GM21367 (cell line): ENCODE measurements at regions not wholly inside any gene's neighbourhood (a gene's known extent, or its start where the extent isn't known, plus 50 kb on each side); places are given as distances from the start of the nearest gene placed in this dataset.
"Not testable (repeated sequence)": the region's sequence is repeated elsewhere in the genome, so short reads cannot be mapped to it uniquely, and the experiment has no call there.

ENCODE experiments used
- ATAC-seq: cut with Tn5 transposase; IDR thresholded peaks from one replicate; pipeline ENCODE4 v1.9.1; 2021; ENCODE audit not compliant: unreplicated experiment

DNA sequence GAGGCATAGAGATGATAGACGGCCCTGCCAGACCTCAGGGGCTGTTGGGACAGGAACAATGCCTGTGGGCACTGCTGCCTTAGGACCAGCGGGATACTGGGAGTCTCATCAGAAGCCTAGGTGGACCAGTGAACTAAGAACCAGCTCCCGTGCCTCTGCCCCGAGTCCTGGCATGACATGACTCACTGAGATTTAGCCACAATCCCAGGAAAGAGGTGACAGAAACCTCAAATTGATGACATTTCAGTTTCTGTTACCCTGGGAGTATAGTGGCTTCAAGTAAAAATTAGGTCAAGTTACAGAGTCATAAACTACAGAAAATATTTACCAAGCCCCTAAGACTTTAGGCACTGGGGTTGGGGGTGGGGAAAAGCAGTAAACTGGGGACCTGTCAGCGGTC lies 74.6 kb upstream of the GADD45A start:
- ATAC-seq = no peak

DNA sequence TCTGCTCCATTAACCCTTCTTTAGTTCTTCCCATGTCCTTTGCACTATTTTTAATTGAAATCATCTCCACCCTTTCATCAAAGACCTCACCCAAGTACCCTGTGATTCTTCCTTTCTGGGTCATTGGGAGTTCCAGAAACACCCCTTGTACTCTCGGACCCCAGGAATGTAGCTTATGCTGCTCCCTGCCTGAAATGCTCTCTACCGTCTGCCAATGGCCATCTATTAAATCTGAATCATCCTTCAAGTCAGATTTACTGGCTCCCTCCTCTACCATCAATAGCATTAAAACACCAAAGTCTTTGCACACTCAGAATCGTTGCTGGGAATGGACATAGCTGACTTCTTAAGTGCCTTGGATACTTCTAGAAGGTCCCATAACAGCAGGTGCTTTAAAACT lies 73.2 kb upstream of the GADD45A start:
- no peak for ATAC-seq

DNA sequence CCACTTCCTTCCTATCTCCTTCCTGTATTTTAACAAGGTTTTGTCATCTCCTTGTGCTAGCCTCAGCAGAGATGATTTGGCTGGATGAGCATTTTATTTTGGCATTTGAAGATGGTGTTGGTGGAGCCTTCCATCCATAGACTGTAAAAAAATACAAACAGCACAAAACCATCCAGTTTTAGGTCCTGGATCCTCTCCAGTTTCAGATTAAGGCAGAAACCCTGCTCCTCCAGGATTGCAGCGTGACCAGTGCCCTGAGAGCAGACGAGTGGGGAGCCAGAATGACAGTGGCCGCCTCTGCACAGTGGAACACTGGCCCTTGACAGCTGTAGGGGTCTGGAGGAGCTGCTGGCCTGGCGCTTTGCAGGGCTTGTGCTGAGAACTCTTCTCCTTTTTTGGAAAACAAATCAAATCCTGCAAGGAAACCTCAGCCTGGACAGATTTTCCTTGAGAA lies 72.2 kb upstream of the GADD45A start:
- ATAC-seq = no peak

DNA sequence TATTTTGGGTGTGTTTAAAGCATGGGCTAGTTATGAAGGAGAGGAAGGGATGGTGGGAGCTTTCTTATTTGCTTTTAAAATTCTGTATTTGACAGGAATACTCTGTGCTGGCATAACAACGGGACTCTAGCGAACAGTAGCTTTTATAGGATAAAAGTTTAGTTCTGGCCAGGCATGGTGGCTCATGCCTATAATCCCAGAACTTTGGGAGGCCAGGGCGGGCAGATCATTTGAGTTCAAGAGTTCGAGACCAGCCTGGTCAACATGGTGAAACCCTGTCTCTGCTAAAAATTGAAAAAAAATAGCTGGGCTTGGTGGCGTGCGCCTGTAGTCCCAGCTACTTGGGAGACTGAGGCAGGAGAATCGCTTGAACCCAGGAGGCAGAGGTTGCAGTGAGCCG lies 71.5 kb upstream of the GADD45A start:
- not testable (repeated sequence) for ATAC-seq

DNA sequence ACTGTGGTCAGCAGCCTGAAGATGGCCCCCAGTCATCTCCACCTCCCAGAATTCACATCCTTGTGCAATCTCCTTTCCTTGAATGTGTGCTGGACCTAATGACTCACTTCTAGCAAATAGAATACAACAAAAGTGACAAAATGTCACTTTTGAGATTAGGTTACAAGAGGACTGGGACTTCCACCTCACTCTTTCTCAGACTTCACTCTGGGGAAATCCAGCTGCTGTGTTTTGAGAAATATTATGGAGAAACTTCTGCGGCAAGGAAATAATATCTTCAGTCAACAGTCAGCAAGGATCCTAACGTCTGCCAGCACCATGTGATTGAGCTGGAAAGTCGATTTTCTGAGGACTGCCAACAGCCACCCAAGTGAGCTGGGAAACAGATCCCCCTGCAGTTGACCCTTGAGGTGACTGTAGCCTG lies 70.5 kb upstream of the GADD45A start:
- no peak for ATAC-seq

DNA sequence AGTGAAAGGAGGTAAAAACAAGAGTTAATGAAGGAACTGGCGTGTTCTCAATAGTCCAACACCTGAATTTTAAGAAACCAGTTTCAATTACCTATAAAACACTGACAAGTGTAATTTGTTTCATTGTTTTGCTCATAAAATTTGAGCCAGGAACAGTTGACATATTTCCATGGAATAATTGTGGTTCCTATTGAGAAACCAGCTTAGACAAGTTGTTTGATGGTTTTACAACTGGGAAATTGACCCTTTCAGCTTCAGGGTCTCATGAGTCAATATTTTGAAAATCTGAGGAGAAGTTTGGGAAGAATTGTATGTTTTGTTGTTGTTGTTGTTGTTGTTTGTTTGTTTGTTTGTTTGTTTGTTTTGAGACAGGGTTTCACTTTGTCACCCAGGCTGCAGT lies 69.1 kb upstream of the GADD45A start:
- no peak for ATAC-seq

DNA sequence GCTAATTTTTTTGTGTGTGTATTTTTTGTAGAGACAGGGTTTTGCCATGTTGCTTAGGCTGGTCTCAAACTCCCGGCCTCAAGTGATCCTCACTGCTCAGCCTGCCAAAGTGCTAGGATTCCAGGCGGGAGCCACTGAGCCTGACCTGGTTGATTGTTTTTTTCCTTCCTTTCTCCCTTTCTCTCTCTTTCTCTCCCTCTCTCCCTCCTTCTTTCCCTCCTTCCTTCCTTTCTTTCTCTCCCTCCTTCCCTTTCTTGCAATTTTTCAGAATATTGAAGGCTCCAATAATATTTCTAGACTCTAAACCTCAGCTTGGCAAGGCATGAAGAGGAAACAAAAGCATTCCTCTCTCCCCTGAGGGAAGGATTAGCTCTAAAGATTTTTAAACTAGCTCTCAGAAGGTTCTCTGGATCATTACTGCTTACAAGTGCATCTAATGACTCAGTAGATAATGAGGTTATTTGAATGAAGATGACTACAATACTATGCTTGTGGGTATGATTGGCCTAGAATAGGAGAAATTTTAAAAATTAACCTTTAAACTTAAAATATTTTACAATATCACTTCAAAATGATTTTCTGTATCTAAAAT lies 68.5 kb upstream of the GADD45A start:
- no peak for ATAC-seq

DNA sequence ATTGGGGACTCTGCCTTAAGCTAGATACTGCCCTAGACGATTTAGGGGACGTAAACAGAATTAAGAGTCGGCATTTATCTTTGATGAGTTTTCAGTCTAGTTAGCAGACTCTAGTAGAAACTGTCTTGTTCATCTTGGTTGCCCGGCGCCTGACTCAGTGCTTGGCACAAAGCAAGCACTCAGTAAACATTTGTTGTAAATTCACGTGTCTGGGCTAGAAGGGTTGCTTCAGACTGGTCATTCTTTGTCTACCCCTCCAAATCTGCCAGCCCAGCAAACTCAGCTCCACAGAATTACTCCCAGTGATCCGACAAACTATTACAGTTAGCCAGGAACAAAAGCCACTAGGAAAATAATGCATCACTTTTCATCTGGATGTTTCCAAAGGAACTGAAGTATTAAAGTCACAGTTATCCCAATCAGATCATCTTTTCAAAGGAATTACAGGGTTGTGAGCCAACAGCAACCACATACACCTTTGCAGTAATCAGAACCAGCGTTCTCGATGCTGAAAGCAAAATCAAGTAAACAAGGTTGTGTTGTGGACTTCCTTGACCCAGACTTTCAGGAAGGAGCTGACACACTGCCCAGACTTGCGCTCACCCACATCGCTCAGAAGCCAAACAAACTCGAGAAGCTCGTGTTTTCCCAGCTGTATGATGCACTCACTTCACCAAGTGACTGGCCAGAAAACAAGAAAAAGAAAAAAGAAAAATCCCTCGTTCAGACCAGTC lies 66.5 kb upstream of the GADD45A start:
- no peak for ATAC-seq

DNA sequence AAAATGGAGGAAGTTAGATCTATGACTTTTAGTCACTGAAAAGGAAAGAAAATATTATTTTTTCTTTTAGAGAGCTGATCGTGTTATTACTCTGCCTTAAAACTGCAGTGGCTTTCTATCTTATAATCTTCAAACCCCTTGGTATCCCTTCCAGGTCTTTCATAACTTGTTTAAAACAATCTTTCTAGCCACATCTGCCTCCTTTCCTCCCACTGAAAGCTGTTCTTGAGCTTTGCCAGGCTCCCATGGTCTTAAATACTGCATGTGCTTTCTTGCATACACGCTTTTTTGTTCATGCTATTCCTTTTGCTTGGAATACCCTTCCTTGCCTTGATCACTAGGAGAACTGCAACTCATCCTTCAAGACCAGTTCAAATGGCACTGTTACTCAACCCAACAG lies 65.9 kb upstream of the GADD45A start:
- no peak for ATAC-seq

DNA sequence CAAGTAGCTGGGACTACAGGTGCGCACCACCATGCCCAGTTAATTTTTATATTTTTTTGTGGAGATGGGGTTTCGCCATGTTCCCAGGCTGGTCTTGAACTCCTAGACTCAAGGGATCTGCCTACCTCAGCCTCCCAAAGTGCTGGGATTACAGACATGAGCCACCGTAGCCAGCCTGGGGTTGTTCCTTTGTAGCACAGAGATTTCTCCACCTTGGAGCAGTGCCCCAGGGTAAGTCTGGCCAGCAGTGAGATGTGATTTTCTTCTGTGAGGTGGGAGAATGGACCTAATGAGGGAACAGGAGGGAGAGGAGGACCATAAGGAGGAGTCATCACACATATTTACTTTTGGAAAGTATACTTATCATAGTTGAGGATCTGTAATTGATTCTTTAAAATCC lies 61.1 kb upstream of the GADD45A start:
- no peak for ATAC-seq

DNA sequence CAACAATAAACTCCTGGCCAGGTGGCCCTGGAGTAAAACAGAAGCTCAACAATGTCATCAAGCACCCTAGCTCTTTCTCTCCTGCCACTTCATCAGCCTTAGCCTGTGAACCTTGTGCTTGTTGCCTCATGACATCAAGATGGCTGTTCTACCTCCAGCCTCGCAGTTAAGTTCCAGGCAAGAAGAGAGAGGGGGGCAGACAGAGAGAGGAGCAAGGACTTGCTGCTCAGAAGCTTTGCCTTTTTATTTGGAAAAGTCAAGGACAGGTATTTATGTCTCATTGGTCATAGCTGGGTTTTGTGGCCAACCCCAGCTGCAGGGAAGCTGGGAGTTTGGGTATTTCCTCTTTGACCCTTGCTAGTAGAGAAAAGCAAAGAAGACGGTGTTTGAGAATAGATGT lies 60.3 kb upstream of the GADD45A start:
- ATAC-seq = no peak

DNA sequence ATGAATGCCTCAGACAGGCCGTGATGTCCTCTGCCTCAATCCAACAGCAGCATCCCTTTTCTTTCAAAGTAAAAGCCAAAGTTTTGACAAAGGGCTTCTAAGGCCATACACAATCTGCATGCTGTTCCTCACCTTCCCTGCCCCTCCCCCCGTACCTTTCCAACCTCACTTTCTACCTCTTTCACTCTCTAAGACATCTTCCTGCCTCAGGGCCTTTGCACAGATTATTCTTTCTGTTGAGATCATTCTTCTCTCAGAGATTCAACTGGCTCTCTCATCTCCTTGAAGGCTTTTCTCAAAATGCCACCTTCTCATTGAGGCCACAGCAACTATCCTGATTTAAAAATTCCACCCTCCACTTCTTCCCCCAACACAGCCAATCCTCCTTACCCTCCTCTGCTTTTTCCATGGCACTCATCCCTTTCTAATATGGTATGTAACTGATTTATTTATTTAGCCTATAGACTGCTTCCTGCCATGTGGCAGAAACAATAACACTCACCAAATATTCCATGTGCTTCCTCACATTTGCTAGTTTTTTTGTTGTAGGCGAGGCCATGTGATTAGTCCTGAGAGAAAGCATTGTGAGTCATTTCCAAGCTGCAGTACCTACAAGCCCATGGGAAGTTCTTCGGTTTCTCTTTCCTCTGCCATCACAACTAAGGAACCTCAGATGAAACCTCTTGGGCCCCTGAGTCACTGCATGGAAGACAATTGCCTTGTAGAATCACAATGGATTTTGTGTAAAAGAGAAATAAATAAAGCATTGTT lies 58.7 kb upstream of the GADD45A start:
- ATAC-seq = no peak

DNA sequence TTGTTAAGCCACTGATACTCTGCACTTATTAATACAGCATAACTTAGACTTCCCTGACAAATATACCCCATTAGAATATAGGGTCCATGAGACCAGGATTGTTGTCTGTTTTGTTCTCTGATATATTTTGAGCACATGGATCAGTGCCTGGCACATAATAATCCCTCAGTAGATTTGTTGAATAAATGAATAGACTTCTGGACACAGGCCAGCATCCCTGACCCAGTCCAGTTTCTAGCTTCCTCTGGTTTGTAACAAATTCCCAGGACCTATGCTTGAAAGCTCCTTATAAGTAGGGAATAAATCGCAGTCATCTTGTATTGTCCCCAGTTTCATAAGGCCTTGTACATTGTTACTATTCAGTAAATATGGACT lies 58.2 kb upstream of the GADD45A start:
- no peak for ATAC-seq

DNA sequence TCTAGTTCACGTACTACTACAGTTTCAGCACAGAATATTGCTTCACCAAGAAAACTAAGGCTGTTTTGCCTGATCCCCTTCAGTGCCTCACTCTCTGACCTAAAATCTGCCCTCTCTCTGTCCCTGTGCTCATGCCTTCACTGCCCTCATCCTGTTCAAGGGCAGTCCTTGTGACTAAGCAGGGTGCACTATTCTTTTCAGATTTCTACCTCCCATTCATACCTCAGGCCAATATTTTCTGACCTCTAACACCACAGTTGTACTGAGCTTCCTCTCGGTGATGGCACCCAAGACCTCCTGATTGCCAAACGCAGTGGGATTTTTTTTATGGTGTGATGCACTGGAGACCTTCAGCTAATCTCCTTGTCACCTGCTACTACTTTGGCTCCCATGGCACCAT lies 57.7 kb upstream of the GADD45A start:
- no peak for ATAC-seq

DNA sequence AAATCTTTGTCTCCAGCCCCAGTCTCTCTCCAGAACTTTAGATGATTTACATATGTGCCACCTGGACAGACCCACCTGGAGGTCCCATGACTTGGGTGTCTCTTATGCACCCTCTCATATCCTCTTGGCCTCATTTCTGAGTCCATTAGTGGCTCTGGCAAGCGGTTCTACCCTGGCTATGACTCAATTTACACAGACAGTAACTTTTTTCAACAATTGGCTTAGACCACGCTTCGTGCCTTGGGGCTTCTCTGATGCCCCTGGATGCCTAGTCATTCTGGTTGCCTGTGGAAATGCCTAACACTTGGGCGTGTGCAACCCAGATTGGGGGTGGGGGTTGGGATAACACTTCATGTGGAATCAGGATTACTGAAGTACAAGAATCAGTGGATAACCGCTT lies 57.1 kb upstream of the GADD45A start:
- ATAC-seq = no peak

DNA sequence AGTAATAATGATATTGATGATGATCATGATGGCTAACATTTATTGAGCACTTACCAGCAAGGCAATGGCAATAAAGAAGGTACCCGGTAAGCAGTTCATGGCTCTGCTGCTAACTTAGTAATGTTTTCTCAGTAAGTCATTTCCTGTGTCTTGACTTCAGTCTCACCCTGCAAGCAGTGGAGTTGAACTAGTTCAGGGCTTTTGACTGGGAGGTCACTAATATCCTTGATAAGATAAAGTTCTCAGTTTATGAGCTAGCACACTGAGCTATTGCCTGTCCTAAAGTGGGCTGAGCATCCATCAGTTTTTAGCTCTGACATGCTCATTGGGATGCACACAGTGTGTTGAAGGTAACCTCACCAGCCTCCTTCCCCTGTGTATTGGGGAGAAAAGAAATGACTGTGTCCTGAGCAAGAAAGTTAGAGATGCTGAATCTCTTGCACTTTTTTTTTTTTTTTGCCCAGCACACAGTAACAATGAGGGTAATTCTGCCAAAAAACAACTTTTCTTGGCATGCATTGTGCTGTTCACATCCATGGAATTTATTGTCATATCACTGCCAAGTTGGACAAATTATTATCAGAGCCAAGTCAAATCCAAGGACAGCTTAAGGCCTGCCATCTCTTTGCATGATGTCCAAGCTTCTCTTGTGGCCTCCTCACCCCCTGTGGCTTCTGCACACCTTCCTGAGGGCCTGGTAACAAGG lies 55.5 kb upstream of the GADD45A start:
- no peak for ATAC-seq

DNA sequence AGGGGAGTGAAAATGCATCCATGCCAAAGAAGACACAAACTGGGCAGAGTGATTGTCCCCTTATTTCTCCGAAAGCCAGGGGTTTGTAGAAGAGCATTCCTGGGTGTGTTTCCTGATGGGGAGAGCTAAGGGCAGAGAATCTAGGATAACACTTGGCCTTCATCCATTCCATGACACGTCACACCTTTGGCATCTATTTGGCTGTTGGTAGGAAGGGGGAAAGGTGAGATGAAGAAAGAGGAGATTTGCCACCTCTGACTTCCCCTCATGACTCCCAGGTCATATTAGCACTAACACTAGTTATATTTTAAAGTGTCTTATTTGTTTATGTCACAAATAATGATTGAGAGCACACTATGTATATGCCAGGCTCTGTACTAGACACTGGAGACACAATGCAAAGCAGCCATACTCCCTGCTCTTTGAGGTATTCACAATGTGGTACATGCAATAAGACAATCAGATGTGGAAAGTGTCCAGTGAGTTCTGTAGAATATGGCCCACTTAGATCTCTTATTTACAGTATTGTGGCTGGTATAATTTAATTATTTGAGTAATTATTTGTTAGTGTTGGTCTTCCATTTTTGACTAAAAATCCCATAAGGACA lies 54.5 kb upstream of the GADD45A start:
- no peak for ATAC-seq

DNA sequence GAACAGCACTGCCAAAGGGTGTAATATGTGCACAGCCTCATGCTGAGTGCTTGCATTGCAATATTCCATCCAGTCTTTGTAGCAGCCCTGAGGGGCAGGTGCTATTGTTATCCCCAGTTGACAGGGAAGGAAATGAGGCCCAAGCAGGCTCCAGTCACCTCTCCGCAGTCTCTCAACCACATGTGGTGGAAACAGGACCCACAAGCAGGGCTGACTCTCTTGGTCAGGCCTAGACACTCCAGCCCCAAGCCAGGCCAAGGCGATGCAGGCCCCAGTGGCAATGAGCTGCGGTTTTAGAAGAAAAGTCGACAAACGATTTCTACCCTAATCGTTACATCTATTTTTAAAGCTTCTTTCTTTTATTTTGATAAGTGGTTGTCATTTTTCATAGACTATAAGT lies 52.6 kb upstream of the GADD45A start:
- no peak for ATAC-seq

DNA sequence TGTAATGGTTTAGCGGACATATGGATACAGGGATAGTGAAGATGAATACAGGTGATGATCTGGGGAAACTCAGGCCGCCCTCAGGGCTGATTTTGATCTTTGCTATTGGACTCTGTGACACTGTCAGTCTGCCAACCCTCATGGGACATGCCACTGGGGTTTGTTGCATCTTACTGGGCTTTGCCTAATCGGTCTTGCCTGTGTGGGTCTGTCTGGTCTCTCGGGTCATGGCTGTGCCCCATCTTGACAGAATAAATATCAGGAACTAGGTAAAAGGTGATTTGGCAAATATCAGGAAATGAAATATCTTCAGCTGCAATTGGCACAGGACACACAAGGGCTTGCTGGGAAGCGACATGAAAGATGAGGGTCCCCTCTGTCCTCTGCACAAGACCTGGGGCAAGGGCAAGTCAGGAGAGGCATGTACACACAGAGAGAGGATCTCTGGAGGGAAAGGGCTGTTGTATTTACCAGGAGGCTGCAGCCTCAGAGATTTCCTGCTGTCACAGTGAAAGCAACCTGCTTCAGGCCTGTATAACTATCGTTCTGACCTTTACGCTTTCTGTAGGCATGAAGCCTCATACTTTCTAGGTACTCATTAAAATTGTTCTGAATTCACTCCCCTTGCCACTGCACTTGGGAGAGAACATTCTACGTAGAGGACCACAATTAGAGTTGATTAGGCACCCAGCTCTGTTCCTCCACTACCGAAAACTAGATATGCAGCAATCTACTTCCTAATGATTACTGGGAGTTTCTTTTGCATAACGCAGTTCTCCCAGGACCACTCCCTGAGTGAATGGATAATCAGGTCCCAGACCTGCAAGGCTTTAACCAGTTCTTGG lies 52.0 kb upstream of the GADD45A start:
- no peak for ATAC-seq

DNA sequence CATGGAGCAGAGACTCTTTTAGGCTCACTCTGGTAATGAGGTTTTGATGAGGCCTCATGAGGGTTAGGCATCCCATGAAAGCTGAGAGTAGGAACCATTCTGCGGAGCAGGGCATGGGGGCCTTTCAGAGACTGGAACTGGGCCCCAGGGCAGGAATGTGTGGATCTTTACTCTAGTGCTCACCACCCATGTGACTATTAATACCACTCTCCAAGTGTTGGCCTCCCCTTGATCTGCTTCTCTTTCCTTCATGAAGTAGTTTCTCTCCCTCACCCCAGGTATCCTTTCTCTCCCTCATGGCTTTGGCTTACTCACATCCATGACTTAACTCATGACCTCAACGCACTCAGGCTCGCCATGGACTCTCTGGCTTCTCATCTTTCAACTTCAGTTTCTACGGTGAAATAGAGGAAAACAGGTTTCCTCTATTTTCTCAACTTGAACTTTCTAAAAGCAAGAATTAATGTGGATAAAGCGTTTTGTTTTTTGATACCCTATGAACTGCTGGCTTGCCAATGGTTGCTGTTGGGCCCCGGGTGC lies 50.5 kb upstream of the GADD45A start:
- ATAC-seq = no peak
